Thyroid gland (tissue), 4 donors: ENCODE measurements at regions not wholly inside any gene's neighbourhood (a gene's known extent, or its start where the extent isn't known, plus 50 kb on each side); places are given as distances from the start of the nearest gene placed in this dataset.
"Not testable (repeated sequence)": the region's sequence is repeated elsewhere in the genome, so short reads cannot be mapped to it uniquely, and the experiment has no call there.

ENCODE experiments used
- DNase-seq, 2 donors: peaks; one replicate each; pipeline ENCODE4 v3.0.0-alpha.2; 2019
- H3K27ac ChIP-seq, 3 donors: fragments of 200-600 bp; sonication (generic); 1 replicate in 2 of 3; 2 replicates in 1 of 3; pipeline ENCODE4 v1.5.1; 2016 to 2019; ENCODE audit warnings: mild to moderate bottlenecking in 1 of 3, moderate library complexity in 1 of 3
- H3K27me3 ChIP-seq: fragments of 200-600 bp; sonication (generic); one replicate; pipeline ENCODE4 v1.5.1; 2019
- H3K36me3 ChIP-seq, 2 donors: fragments of 200-600 bp; sonication (generic); one replicate each; pipeline ENCODE4 v1.5.1; 2016 to 2019
- H3K4me1 ChIP-seq, 2 donors: fragments of 200-600 bp; sonication (generic); one replicate each; pipeline ENCODE4 v1.5.1; 2017 to 2019
- H3K4me3 ChIP-seq, 3 donors: fragments of 200-600 bp; sonication (generic); replicated peaks in 1 of 3; 1 replicate in 2 of 3; 2 replicates in 1 of 3; pipeline ENCODE4 v1.5.1; 2016; ENCODE audit warnings: mild to moderate bottlenecking in 1 of 3
- H3K9me3 ChIP-seq: fragments of 200-600 bp; sonication (generic); one replicate; pipeline ENCODE4 v1.5.1; 2017
- POLR2A ChIP-seq, 2 donors: fragments of 450-650 bp; IDR thresholded peaks; one replicate each; pipeline ENCODE4 v1.6.1; 2017; ENCODE audit warnings: antibody characterized with exemption in 2 of 2, mild to moderate bottlenecking in 2 of 2, moderate library complexity in 1 of 2
- WGBS, 2 donors: methylation state at CpG; one replicate each; pipeline ENCODE4 v1.1.5; 2017; 5-methylcytosine and 5-hydroxymethylcytosine counted together
- intact Hi-C: fragments of 100-400 bp; cut with DNase I; formaldehyde crosslinking; loops from one replicate; pipeline ENCODE4 v1.15.1; 2023
- TF ChIP-seq, protein P1 (sequence below), 6 experiments: fragments of 200-600 bp in 3 of 6; fragments of 450-650 bp in 3 of 6; sonication (generic) in 3 of 6; IDR thresholded peaks; one replicate each; pipeline ENCODE4 v1.5.1; 2016 to 2019; ENCODE audit warnings: antibody characterized with exemption in 6 of 6, mild to moderate bottlenecking in 2 of 6, inconsistent platforms in 1 of 6, moderate library complexity in 1 of 6

DNA sequence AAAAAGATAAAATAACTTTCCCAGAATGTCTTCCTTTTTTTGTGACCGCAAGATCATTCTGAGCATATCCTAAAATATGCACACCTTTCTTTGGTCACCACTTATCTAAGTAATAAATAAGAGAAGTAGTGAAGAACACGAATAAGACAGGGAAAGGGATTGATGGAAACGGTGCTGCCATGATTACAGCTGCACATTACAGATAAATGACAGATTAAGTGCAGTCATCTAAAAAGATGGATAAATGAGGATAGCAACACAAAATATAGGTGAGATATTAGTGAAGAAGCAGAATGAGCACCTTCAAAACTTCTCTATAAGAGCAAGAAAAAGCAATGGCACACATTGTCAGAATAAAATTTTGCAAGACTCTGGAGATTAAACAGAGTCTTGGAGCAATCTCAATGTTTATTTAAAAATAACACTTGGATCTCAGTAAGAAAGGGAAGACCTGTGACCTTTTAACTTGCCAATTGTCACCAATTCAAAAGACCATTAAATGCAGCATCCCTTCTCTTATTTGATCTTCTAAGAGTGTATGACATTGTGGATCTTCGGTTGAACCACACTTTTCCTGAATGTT, 567.1 kb downstream of the KCNJ2 start:
- no peaks in the 10 kb centered on the region for H3K9me3 ChIP-seq
- no peaks in the 10 kb centered on the region for H3K4me1 ChIP-seq
- H3K27me3 ChIP-seq: no peaks in the 10 kb centered on the region
- WGBS, 2 donors: 89 to 91% methylated on average over 4 of the region's 4 CpGs
- no peak for TF ChIP-seq POLR2A (IDR thresholded peaks at IDR 0.05)
- TF ChIP-seq, protein P1, sequence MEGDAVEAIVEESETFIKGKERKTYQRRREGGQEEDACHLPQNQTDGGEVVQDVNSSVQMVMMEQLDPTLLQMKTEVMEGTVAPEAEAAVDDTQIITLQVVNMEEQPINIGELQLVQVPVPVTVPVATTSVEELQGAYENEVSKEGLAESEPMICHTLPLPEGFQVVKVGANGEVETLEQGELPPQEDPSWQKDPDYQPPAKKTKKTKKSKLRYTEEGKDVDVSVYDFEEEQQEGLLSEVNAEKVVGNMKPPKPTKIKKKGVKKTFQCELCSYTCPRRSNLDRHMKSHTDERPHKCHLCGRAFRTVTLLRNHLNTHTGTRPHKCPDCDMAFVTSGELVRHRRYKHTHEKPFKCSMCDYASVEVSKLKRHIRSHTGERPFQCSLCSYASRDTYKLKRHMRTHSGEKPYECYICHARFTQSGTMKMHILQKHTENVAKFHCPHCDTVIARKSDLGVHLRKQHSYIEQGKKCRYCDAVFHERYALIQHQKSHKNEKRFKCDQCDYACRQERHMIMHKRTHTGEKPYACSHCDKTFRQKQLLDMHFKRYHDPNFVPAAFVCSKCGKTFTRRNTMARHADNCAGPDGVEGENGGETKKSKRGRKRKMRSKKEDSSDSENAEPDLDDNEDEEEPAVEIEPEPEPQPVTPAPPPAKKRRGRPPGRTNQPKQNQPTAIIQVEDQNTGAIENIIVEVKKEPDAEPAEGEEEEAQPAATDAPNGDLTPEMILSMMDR (IDR thresholded peaks at IDR 0.05): no peak
- no peaks in the 10 kb centered on the region for H3K36me3 ChIP-seq
- DNase-seq: no peak
- intact Hi-C loops: no loop called here
- no peak overlapping the region for H3K4me3 ChIP-seq
- H3K27ac ChIP-seq: no peak overlapping the region

DNA sequence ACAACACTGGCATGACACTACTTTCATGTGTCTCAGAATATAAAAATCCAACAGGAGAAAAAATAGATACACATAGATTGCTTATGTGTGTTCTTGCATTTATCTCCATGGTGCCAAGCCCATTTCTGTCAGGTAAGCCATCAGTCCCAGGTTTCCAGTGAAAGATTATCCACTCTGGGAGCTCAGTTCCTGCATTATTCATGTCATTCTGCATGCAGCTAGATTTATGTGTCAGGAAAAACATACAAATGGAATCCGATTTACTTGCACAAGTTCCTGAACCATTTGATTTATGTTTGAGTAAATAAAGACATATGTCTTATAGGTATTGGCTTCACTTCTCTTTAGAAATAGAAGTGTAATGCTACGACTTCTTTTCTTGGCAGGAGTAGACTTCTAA, 569.7 kb downstream of the KCNJ2 start:
- intact Hi-C loops: no loop called here
- Histone ChIP-seq H3K27me3 (no peaks in the 10 kb centered on the region), H3K4me1 (no peaks in the 10 kb centered on the region), H3K36me3 (no peaks in the 10 kb centered on the region), H3K27ac (no peak overlapping the region), H3K4me3 (no peak overlapping the region), H3K9me3 (no peaks in the 10 kb centered on the region)
- TF ChIP-seq, protein P1 (IDR thresholded peaks at IDR 0.05): no peak
- no peak for TF ChIP-seq POLR2A (IDR thresholded peaks at IDR 0.05)
- no peak for DNase-seq
- WGBS, 2 donors: 70 to 89% methylated on average over 2 of the region's 2 CpGs

DNA sequence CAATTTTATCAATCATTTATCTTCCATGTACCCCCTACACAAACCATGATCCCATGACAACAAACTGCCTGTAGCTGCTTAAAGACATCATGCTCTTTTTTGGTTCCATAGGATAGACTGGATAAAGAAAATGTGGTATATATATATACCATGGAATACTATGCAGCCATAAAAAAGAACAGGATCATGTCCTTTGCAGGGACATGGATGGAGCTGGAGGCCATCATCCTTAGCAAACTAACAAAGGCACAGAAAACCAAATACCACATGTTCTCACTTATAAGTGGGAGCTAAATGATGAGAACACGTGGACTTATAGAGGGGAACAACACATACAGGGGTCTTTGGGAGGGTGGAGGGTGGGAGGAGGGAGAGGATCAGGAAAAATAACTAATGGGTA, 577.2 kb downstream of the KCNJ2 start:
- H3K27me3 ChIP-seq, H3K4me3 ChIP-seq, DNase-seq, H3K9me3 ChIP-seq, H3K4me1 ChIP-seq, H3K27ac ChIP-seq, H3K36me3 ChIP-seq, intact Hi-C loops: not testable (repeated sequence)
- 89 to 93% methylated on average over 1 of the region's 1 CpG for WGBS, 2 donors

DNA sequence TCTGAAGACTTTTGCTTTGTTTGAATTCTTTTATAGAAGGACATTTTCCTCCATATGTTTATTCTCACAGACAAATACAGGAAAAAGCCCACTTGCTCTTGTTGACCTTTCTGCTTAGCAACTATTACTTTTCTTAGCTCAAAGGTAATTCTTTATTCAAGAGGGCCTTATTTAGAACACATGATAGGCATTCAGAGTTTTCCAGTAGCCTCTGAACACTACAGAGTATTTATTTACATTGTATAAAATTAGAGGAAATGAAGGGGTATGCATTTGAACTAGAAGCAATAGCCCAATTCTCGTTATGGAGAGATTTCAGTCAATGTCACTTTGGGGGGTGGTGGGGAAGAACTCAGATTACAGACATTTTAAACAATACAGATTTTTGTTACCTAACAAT, 581.7 kb downstream of the KCNJ2 start:
- Histone ChIP-seq H3K27ac (no peak overlapping the region), H3K4me3 (no peak overlapping the region), H3K4me1 (no peaks in the 10 kb centered on the region), H3K27me3 (no peaks in the 10 kb centered on the region), H3K9me3 (no peaks in the 10 kb centered on the region), H3K36me3 (no peaks in the 10 kb centered on the region)
- no peak for DNase-seq
- TF ChIP-seq, protein P1 (IDR thresholded peaks at IDR 0.05): no peak
- 59 to 79% methylated on average over 1 of the region's 1 CpG for WGBS, 2 donors
- intact Hi-C loops: no loop called here

DNA sequence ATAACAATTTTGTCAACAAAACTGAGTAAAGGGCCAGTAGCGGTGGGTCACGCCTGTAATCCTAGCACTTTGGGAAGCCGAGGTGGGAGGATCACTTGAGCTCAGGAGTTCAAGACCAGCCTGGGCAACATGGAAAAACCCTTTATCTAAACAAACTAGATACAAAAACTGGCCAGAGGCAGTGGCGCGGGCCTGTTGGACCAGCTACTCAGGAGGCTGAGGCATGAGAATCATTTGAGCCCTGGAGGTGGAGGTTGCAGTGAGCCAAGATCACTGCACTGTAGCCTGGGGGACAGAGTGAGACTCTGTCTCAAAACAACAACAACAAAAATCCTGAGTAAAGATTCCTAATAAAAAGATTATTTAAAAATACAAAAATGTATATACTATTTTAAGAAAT, 583.1 kb downstream of the KCNJ2 start:
- WGBS, 2 donors: 91% methylated on average over 5 of the region's 5 CpGs

DNA sequence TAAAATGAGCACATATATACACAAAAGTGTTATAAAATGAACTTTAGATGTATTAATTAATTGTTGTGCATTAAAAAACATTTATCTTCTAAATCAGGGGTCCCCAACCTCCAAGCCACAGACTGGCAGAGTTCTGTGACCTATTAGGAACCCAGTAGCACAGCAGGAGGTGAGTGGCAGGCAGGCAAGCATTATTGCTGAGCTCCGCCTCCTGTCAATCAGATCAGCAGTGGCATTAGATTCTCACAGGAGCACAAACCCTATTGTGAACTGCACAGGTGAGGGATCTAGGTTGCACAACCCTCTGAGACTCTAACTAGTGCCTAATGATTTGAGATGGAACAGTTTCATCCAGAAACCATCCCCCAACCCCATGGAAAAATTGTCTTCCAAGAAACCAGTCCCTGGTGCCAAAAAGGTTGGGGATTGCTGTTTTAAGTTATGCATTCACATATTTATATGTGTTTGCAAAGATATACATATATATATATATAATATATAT, 583.7 kb downstream of the KCNJ2 start:
- no peaks in the 10 kb centered on the region for H3K27me3 ChIP-seq
- H3K36me3 ChIP-seq: no peaks in the 10 kb centered on the region
- no peak overlapping the region for H3K27ac ChIP-seq
- DNase-seq: no peak
- H3K4me1 ChIP-seq: no peaks in the 10 kb centered on the region
- no peaks in the 10 kb centered on the region for H3K9me3 ChIP-seq
- TF ChIP-seq, protein P1 (IDR thresholded peaks at IDR 0.05): no peak
- no peak for TF ChIP-seq POLR2A (IDR thresholded peaks at IDR 0.05)
- H3K4me3 ChIP-seq: no peak overlapping the region
- 89 to 100% methylated on average over 1 of the region's 1 CpG for WGBS, 2 donors
- intact Hi-C loops: no loop called here

More for the DNA sequence above, 583.1 kb downstream of the KCNJ2 start:
- H3K27ac ChIP-seq, H3K4me3 ChIP-seq, H3K36me3 ChIP-seq, H3K4me1 ChIP-seq, H3K9me3 ChIP-seq, DNase-seq, H3K27me3 ChIP-seq, intact Hi-C loops: not testable (repeated sequence)
